B cell (primary cell): ENCODE measurements at regions not wholly inside any gene's neighbourhood (a gene's known extent, or its start where the extent isn't known, plus 50 kb on each side); places are given as distances from the start of the nearest gene placed in this dataset.

Experiments used
- CTCF ChIP-seq: fragments of 200-600 bp; IDR thresholded peaks from one replicate; pipeline ENCODE4 v1.8.0; 2022; ENCODE audit warnings: antibody characterized with exemption, mild to moderate bottlenecking
- EZH2 ChIP-seq: IDR thresholded peaks from 2 replicates; pipeline ENCODE4 v1.6.1; 2012; ENCODE audit warnings: borderline replicate concordance, low read depth, mild to moderate bottlenecking, moderate library complexity, low read length; ENCODE audit not compliant: insufficient read depth, poor library complexity, severe bottlenecking

- TF ChIP-seq CTCF (no peak), EZH2 (no peak)
Measured at GRCh38 chr16:62872339-62872738, 836.1 kb upstream of the CDH8 start.
